GM11168 (cell line): ENCODE measurements at regions not wholly inside any gene's neighbourhood (a gene's known extent, or its start where the extent isn't known, plus 50 kb on each side); places are given as distances from the start of the nearest gene placed in this dataset.

Experiments
- in situ Hi-C: fragments of 300-500 bp; cut with MboI; formaldehyde crosslinking; loops from one replicate; pipeline ENCODE4 v1.12.0; 2022; ENCODE audit warnings: low sequenced_read_pairs; ENCODE audit not compliant: unreplicated experiment

DNA sequence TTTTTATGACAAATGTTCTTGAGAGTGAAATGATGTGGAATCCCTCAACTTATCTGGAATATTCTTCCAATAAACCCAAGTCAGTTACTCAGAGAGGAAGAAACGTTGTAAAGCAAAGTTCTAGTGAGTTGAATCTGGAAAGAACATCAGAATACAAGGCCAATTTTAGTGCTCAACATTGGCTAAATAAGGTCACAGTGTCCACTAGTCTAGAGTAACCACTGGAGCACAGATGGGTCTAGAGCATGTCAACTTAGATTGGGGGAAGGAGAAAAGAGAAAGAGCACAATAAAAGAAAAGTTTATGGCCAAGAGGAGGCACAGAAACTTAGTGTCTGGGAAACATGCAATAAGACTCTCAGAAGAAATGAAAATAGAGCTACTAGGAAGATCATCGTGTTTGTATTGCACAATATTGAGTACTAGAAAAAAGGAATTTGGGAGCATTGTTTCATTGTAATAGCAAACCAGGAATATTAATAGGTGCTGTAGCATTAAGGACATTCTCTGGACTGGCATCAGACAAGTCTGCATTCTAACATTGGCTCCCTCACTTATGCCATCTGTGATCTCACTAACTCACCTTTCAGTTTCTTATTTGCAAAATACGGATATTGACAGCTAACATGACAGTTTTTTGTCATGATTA, 1318.5 kb downstream of the PCDH9 start:
- in situ Hi-C loops = no loop called here

GRCh38 chr13:65909501-65909900, 1320.6 kb downstream of the PCDH9 start:
- in situ Hi-C loops = no loop called here

DNA sequence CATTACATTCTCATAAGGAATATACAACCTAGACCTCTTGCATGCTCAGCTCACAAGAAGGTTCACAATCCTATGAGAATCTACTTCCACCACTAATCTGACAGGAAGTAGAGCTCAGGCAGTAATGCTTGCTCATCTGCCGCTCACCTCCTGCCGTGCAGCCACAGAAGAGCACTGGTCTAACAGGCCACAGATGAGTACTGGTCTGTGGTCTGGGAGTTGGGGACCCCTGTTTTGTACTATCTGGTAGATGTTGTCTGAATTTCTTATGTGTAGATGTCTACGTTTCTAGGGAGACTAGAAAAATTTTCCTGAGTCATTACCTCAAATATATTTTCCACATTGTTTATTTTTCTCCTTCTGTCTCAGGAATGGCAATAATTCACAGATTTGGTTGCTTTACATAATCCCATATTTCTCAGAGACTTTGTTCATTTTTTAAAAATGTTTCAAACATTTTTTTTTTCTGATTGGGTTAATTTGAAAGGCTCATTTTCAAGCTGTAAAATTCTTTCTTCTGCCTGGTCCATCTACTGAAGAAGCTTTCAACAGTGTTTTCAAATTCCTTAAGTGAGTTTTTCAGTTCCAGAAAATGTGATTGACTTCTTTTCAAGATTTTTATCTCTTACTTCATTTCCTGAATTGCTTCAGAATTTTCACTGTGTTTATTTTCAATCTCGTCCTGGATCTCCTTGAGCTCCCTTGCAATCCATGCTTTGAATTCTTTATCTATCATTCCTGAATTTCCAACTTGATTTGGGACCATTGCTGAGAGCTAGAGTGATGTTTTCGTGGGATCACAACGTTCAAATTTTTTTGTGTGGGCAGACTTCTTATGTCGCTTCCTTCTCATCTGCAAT, 1322.2 kb downstream of the PCDH9 start:
- in situ Hi-C loops = no loop called here

DNA sequence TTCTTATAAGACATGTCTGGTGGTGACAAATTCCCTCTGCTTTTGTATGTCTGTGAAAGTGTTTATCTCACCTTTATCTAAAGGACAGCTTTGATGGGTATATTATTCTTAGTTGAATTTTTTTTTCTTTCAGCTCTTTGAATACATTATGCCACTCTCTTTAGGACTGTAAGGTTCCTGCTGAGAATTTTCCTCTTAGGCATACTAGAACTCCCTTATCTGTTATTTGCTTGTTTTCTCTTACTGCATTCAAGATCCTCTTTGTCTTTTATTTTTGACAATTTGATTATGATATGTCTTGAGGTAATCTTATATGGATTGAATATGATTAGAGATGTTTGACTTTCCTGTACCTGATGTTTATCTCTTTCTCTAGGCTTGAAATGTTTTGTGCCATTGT, 1328.4 kb downstream of the PCDH9 start:
- in situ Hi-C loops = no loop called here

- in situ Hi-C loops = no loop called here
Observed at GRCh38 chr13:65894049-65894448, 1336.1 kb downstream of the PCDH9 start.

GRCh38 chr13:65892859-65893258, 1337.3 kb downstream of the PCDH9 start:
- in situ Hi-C loops = no loop called here

- in situ Hi-C loops = no loop called here
Observed at GRCh38 chr13:65889368-65889767, 1340.8 kb downstream of the PCDH9 start.

GRCh38 chr13:65882810-65883209, 1347.3 kb downstream of the PCDH9 start:
- in situ Hi-C loops = no loop called here

GRCh38 chr13:65881561-65882155, 1348.5 kb downstream of the PCDH9 start:
- in situ Hi-C loops = no loop called here

- in situ Hi-C loops = no loop called here
Observed at GRCh38 chr13:65875031-65875430, 1355.1 kb downstream of the PCDH9 start.

DNA sequence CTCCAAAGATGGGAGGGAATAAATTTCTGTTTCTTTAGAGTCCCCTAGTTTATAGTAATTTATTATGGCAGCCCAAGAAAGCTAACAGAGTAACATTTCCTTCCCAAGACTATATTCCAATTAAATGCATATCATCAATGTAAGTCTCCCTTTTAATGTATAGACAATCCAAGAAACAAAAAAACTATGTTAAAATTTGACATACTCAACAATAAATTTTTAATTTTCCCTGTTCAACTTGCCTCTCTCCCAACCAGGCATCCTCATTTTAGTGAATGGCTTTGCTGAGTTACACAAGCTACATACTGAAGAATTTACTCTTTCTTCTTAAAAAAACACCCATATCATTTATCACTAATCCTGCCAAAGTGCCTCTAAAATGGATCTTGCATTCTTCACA, 1357.7 kb downstream of the PCDH9 start:
- in situ Hi-C loops = no loop called here

GRCh38 chr13:65868884-65869283, 1361.3 kb downstream of the PCDH9 start:
- in situ Hi-C loops = no loop called here

- in situ Hi-C loops = no loop called here
Observed at GRCh38 chr13:65868099-65868498, 1362.0 kb downstream of the PCDH9 start.

- in situ Hi-C loops = no loop called here
Observed at GRCh38 chr13:65866138-65866537, 1364.0 kb downstream of the PCDH9 start.

DNA sequence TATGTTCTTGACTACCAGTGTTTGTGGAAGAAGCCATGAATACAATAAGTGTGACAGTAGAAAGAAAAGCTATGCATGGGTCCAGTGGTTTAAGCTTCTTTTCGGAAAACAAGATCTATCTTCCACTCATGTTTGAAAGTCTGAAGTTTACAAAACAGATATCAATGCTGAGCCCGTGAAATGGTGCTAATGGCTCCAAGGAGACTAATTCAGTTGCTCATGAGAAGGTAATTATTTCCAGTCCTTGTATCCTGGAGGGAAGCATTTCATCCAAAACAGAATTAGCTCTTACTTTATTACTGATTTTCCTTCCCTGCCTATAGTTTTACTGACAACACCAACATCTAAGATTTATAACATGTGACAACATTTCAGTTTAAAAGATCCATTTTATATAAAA, 1364.9 kb downstream of the PCDH9 start:
- in situ Hi-C loops = no loop called here

- in situ Hi-C loops = no loop called here
Observed at GRCh38 chr13:65864039-65864438, 1366.1 kb downstream of the PCDH9 start.

DNA sequence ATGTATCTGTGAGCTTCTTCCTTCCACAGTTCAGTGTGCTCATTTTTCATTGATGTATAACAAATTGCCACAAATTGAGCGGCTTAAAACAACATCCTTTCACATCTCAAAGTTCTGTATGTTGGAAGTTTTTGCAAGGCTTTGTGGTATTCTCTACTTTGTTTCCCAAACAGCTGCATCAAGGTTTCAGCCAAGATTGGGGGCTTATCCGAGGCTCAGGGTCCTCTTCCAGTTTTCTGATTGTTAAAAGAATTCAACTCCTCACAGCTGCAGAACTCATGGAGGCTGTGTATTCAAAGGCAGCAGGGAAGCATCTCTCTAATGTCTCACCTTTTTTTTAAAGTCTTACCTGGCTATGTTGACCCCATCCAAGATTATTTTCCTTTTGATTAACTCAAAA, 1369.8 kb downstream of the PCDH9 start:
- in situ Hi-C loops = no loop called here

GRCh38 chr13:65857942-65858565, 1372.1 kb downstream of the PCDH9 start:
- in situ Hi-C loops = no loop called here

- in situ Hi-C loops = no loop called here
Observed at GRCh38 chr13:65856431-65856830, 1373.7 kb downstream of the PCDH9 start.

DNA sequence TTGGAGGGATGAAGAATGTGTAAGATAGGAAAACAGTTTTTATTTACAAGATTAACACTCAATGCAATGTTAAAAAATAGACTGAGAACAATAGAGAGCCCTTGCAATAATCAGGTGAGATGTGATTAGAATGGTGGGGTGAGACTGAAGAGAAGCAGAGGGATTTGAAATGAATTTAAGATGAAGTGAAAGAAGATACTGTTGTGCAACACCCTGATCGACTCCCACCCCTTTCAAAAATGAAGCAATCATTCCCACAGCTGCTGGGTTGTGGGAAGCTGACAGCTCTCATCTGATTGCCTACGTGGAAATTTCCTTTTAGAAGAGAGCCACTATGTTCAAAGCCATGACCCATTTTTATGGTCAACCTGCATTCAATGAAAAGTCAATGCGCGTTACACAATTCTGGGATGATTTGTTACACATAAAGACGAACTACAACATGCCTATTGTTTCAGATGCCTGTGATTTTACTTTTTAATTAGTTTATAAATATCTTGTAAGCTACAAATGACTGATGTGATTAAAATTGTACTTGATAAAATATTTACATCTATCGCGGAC, 1374.8 kb downstream of the PCDH9 start:
- in situ Hi-C loops = no loop called here

- in situ Hi-C loops = no loop called here
Observed at GRCh38 chr13:65854431-65854830, 1375.7 kb downstream of the PCDH9 start.
